GM21447 (cell line): ENCODE measurements at regions not wholly inside any gene's neighbourhood (a gene's known extent, or its start where the extent isn't known, plus 50 kb on each side); places are given as distances from the start of the nearest gene placed in this dataset.
"Not testable (repeated sequence)": the region's sequence is repeated elsewhere in the genome, so short reads cannot be mapped to it uniquely, and the experiment has no call there.

ENCODE experiments used
- ATAC-seq: cut with Tn5 transposase; IDR thresholded peaks from one replicate; pipeline ENCODE4 v1.9.1; 2021; ENCODE audit not compliant: unreplicated experiment

- no peak for ATAC-seq
Observed at GRCh38 chr7:113622796-113623195, 296.0 kb downstream of the PPP1R3A start.

GRCh38 chr7:113610572-113610971 is 308.2 kb downstream of the PPP1R3A start:
- no peak for ATAC-seq

GRCh38 chr7:113608782-113609181 is 310.0 kb downstream of the PPP1R3A start:
- no peak for ATAC-seq

GRCh38 chr7:113606325-113606724 is 312.5 kb downstream of the PPP1R3A start:
- no peak for ATAC-seq

GRCh38 chr7:113600428-113600827 is 318.4 kb downstream of the PPP1R3A start:
- ATAC-seq, result not testable (repeated sequence)

- not testable (repeated sequence) for ATAC-seq
Observed at GRCh38 chr7:113593455-113593854, 325.4 kb downstream of the PPP1R3A start.

- ATAC-seq, result not testable (repeated sequence)
Observed at GRCh38 chr7:113592924-113593323, 325.9 kb downstream of the PPP1R3A start.

- no peak for ATAC-seq
Observed at GRCh38 chr7:113582471-113582870, 336.3 kb downstream of the PPP1R3A start.

GRCh38 chr7:113563257-113563656 is 355.6 kb downstream of the PPP1R3A start:
- not testable (repeated sequence) for ATAC-seq

GRCh38 chr7:113562801-113563200 is 356.0 kb downstream of the PPP1R3A start:
- ATAC-seq, result no peak

- ATAC-seq, result no peak
Observed at GRCh38 chr7:113562242-113562641, 356.6 kb downstream of the PPP1R3A start.

GRCh38 chr7:113561446-113561845 is 357.4 kb downstream of the PPP1R3A start:
- ATAC-seq, result no peak

GRCh38 chr7:113550966-113551365 is 367.8 kb downstream of the PPP1R3A start:
- ATAC-seq, result no peak

- ATAC-seq, result no peak
Observed at GRCh38 chr7:113548561-113548960, 370.2 kb downstream of the PPP1R3A start.

GRCh38 chr7:113548137-113548536 is 370.7 kb downstream of the PPP1R3A start:
- peak; percentile 55 for ATAC-seq

- ATAC-seq, result no peak
Observed at GRCh38 chr7:113521468-113521867, 397.3 kb downstream of the PPP1R3A start.

GRCh38 chr7:113519472-113519871 is 399.3 kb downstream of the PPP1R3A start:
- no peak for ATAC-seq

- no peak for ATAC-seq
Observed at GRCh38 chr7:113504691-113505090, 386.3 kb upstream of the SMIM30 start.

- no peak for ATAC-seq
Observed at GRCh38 chr7:113504142-113504541, 385.8 kb upstream of the SMIM30 start.

- not testable (repeated sequence) for ATAC-seq
Observed at GRCh38 chr7:113496586-113496985, 378.2 kb upstream of the SMIM30 start.

- not testable (repeated sequence) for ATAC-seq
Observed at GRCh38 chr7:113494797-113495566, 376.6 kb upstream of the SMIM30 start.

- no peak for ATAC-seq
Observed at GRCh38 chr7:113491305-113491704, 373.0 kb upstream of the SMIM30 start.
